Body of pancreas (tissue), 4 donors: ENCODE measurements at regions not wholly inside any gene's neighbourhood (a gene's known extent, or its start where the extent isn't known, plus 50 kb on each side); places are given as distances from the start of the nearest gene placed in this dataset.

Source experiments
- ATAC-seq: fragments of 150-250 bp; one replicate; pipeline ENCODE4 v1.9.1; 2016
- DNase-seq, 4 donors: peaks; one replicate each; pipeline ENCODE4 v3.0.0-alpha.2; 2019
- H3K27ac ChIP-seq, 4 donors: fragments of 200-600 bp; sonication (generic); 1 replicate in 3 of 4; 2 replicates in 1 of 4; pipeline versions ENCODE4 v1.5.1 to v1.6.1; 2016 to 2019; ENCODE audit warnings: mild to moderate bottlenecking in 1 of 4, mixed read lengths in 1 of 4, moderate library complexity in 1 of 4
- H3K27me3 ChIP-seq, 2 donors: fragments of 200-600 bp; sonication (generic); one replicate each; pipeline ENCODE4 v1.6.0; 2016; ENCODE audit warnings: mild to moderate bottlenecking in 1 of 2
- H3K36me3 ChIP-seq, 2 donors: fragments of 200-600 bp; sonication (generic); replicated peaks in 1 of 2; 2 replicates each; pipeline ENCODE4 v1.5.1; 2016; ENCODE audit warnings: low read depth in 2 of 2; ENCODE audit not compliant: insufficient read depth in 1 of 2
- H3K4me1 ChIP-seq: fragments of 200-600 bp; sonication (generic); one replicate; pipeline ENCODE4 v1.6.0; 2016
- H3K4me3 ChIP-seq, 2 donors: fragments of 200-600 bp; sonication (generic); 1 replicate in 1 of 2; 2 replicates in 1 of 2; pipeline ENCODE4 v1.5.1; 2016 to 2019
- H3K9me3 ChIP-seq, 3 donors: fragments of 200-600 bp; sonication (generic); 1 replicate in 2 of 3; 2 replicates in 1 of 3; pipeline ENCODE4 v1.5.1; 2016
- POLR2A ChIP-seq, 3 donors: fragments of 450-650 bp; IDR thresholded peaks; one replicate each; pipeline ENCODE4 v1.6.1; 2016; ENCODE audit warnings: antibody characterized with exemption in 3 of 3, mild to moderate bottlenecking in 2 of 3
- WGBS, 2 donors: methylation state at CpG; one replicate each; pipeline ENCODE4 v1.1.5; 2017; 5-methylcytosine and 5-hydroxymethylcytosine counted together
- intact Hi-C: fragments of 100-400 bp; cut with DNase I; formaldehyde crosslinking; loops from one replicate; pipeline ENCODE4 v1.15.1; 2023
- TF ChIP-seq, protein P1 (sequence below), 7 experiments: fragments of 450-650 bp in 4 of 7; fragments of 200-600 bp in 3 of 7; sonication (generic) in 3 of 7; IDR thresholded peaks; one replicate each; pipeline ENCODE4 v1.5.1; 2016 to 2019; ENCODE audit warnings: antibody characterized with exemption in 7 of 7

DNA sequence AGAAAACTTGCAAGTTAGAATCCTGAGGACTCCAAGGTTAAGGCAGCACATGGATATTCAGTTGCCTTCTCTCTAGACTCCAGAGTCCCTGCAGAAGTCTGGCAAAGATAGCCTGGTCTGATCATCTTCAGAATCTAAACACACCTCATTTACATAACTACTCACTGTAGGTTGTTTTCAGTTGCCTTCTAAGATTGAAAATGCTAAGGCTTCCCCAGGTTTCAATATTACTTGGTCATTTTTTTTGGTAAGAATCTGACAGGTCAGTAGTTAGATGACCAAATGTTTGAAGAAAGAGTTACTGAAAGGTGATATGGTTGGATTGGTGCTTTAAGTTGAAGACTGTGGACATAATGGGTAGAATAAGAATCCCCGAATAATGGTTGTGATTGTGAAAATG is 205.4 kb upstream of the KCNJ16 start:
- intact Hi-C loops, result no loop called here
- ATAC-seq (no peak), DNase-seq (no peak)
- H3K27ac ChIP-seq, result no peak overlapping the region
- TF ChIP-seq, protein P1, sequence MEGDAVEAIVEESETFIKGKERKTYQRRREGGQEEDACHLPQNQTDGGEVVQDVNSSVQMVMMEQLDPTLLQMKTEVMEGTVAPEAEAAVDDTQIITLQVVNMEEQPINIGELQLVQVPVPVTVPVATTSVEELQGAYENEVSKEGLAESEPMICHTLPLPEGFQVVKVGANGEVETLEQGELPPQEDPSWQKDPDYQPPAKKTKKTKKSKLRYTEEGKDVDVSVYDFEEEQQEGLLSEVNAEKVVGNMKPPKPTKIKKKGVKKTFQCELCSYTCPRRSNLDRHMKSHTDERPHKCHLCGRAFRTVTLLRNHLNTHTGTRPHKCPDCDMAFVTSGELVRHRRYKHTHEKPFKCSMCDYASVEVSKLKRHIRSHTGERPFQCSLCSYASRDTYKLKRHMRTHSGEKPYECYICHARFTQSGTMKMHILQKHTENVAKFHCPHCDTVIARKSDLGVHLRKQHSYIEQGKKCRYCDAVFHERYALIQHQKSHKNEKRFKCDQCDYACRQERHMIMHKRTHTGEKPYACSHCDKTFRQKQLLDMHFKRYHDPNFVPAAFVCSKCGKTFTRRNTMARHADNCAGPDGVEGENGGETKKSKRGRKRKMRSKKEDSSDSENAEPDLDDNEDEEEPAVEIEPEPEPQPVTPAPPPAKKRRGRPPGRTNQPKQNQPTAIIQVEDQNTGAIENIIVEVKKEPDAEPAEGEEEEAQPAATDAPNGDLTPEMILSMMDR (IDR thresholded peaks at IDR 0.05), result no peak
- TF ChIP-seq POLR2A (IDR thresholded peaks at IDR 0.05), result no peak
- H3K9me3 ChIP-seq, result no peaks in the 10 kb centered on the region
- no peaks in the 10 kb centered on the region for H3K4me1 ChIP-seq
- H3K27me3 ChIP-seq, result no peaks in the 10 kb centered on the region
- no peaks in the 10 kb centered on the region for H3K36me3 ChIP-seq
- H3K4me3 ChIP-seq, result no peak overlapping the region
- WGBS, 2 donors, result 61 to 76% methylated on average over 1 of the region's 1 CpG

DNA sequence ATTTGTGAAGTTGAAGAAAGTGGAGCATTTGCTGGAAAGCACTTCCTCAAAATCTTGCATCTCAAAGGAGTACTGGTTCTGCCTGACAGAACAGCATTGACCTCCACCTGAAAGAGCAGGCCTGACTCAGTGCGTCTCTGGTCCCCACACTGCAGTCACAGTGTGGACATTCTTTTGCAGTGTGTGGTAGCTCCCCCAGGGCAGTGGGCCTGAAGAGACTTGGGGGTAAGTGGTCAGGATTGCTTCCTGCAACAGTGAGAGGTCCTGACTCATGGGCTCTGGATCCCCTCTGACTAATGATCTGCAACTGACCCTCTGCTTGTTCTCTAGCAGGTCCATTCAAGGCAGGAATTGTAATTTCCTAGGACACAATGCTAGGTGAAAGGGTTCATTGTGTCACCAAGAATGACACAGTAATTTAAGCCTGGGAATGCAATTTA is 204.9 kb upstream of the KCNJ16 start:
- intact Hi-C loops, result no loop called here
- no peaks in the 10 kb centered on the region for H3K9me3 ChIP-seq
- 70 to 82% methylated on average over 1 of the region's 1 CpG for WGBS, 2 donors
- H3K27me3 ChIP-seq, result no peaks in the 10 kb centered on the region
- DNase-seq (no peak), ATAC-seq (no peak)
- no peak for TF ChIP-seq POLR2A (IDR thresholded peaks at IDR 0.05)
- TF ChIP-seq, protein P1 (IDR thresholded peaks at IDR 0.05), result no peak
- H3K27ac ChIP-seq, result no peak overlapping the region
- H3K4me1 ChIP-seq, result no peaks in the 10 kb centered on the region
- no peaks in the 10 kb centered on the region for H3K36me3 ChIP-seq
- no peak overlapping the region for H3K4me3 ChIP-seq

DNA sequence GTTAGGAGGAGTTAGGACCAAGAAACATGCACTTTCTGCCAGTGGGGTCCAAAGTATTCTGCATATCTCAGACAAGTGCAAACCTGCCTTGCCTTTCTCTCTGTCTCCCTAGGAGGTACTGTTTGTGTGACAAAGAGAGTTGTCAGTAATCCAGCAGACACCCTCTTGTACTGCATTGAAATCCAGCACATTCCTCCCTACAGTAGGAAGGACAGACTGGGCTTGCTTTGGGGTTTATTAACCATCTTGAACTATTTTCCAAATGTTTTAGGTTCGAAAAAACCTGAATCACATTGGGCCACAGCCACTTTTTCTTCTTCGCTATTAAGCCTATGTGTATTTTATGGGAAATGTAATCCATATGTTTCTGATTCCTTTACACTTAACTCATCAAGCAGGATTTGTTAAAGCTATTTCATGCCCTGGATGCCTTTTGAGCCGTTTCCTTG is 204.2 kb upstream of the KCNJ16 start:
- H3K9me3 ChIP-seq, result no peaks in the 10 kb centered on the region
- H3K27me3 ChIP-seq, result no peaks in the 10 kb centered on the region
- no peak for ATAC-seq
- H3K36me3 ChIP-seq, result no peaks in the 10 kb centered on the region
- no peak overlapping the region for H3K4me3 ChIP-seq
- no peak for DNase-seq
- H3K4me1 ChIP-seq, result no peaks in the 10 kb centered on the region
- intact Hi-C loops, result no loop called here
- no peak overlapping the region for H3K27ac ChIP-seq
- 65 to 66% methylated on average over 3 of the region's 3 CpGs for WGBS, 2 donors
- no peak for TF ChIP-seq POLR2A (IDR thresholded peaks at IDR 0.05)
- TF ChIP-seq, protein P1 (IDR thresholded peaks at IDR 0.05), result no peak

- Histone ChIP-seq H3K27ac (no peak overlapping the region), H3K27me3 (no peaks in the 10 kb centered on the region), H3K36me3 (no peaks in the 10 kb centered on the region), H3K4me1 (no peaks in the 10 kb centered on the region), H3K4me3 (no peak overlapping the region), H3K9me3 (no peaks in the 10 kb centered on the region)
- WGBS, 2 donors, result 94 to 96% methylated on average over 3 of the region's 3 CpGs
- DNase-seq (no peak), ATAC-seq (no peak)
- TF ChIP-seq, protein P1 (IDR thresholded peaks at IDR 0.05), result no peak
- no peak for TF ChIP-seq POLR2A (IDR thresholded peaks at IDR 0.05)
- intact Hi-C loops, result no loop called here
These were observed 203.7 kb upstream of the KCNJ16 start for GRCh38 chr17:69871318-69871717.

DNA sequence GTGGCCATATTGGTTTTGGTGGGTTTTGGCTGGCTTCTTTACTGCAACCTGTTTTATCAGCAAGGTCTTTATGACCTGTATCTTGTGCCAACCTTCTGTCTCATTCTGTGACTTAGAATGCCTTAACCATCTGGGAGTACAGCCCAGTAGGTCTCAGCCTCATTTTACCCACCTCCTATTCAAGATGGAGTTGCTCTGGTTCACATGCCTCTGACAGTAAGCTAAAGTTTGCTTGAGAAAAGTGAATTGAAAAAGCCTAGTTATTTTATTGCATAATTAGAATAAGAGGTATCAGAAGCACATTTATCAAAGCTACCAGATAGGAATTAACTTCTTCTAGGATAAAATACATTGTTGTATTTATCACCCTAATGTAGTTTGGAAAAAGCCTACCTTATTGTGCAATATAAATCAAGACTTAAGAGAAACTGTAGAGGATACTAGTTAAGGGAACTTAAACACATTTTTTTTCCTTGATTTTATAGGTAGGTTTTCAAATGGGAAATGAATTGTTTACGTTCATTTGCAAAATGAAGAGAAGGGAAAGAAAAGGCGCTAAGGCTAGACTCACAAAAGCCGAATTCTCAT is 202.3 kb upstream of the KCNJ16 start:
- WGBS, 2 donors, result 88 to 90% methylated on average over 3 of the region's 3 CpGs
- H3K4me1 ChIP-seq, result no peaks in the 10 kb centered on the region
- intact Hi-C loops, result no loop called here
- no peaks in the 10 kb centered on the region for H3K36me3 ChIP-seq
- no peaks in the 10 kb centered on the region for H3K27me3 ChIP-seq
- no peak for ATAC-seq
- H3K4me3 ChIP-seq, result no peak overlapping the region
- DNase-seq, result no peak
- TF ChIP-seq, protein P1 (IDR thresholded peaks at IDR 0.05), result no peak
- TF ChIP-seq POLR2A (IDR thresholded peaks at IDR 0.05), result no peak
- no peaks in the 10 kb centered on the region for H3K9me3 ChIP-seq
- no peak overlapping the region for H3K27ac ChIP-seq
